HG03469 (cell line): ENCODE measurements at regions not wholly inside any gene's neighbourhood (a gene's known extent, or its start where the extent isn't known, plus 50 kb on each side); places are given as distances from the start of the nearest gene placed in this dataset.

ENCODE experiments used
- ATAC-seq: cut with Tn5 transposase; IDR thresholded peaks from one replicate; pipeline ENCODE4 v1.9.1; 2021; ENCODE audit warnings: mild to moderate bottlenecking, moderate library complexity, moderate number of reproducible peaks; ENCODE audit not compliant: unreplicated experiment

- no peak for ATAC-seq
These were observed 1410.7 kb upstream of the ATXN8OS start for GRCh38 chr13:68696907-68697306.

DNA sequence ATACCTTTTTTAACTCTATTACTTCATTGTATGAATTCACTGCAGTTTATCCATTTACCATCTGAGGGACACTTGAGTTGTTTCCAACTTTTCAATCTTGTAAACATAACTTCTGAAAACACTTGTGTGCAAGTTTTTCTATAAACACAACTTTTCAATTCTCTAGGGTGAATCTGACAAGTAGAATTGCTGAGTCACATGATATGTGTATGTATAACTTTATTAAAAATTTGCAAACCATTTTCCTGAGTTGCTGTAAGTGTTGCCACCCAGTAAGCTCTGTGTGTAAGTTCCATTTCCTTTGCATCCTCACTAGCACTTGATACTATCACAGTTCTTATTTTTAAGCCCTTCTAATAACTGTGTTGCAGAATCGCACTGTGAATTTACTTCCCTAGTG is 1415.6 kb upstream of the ATXN8OS start:
- ATAC-seq = no peak

GRCh38 chr13:68690567-68690966 is 1417.1 kb upstream of the ATXN8OS start:
- no peak for ATAC-seq

- no peak for ATAC-seq
These were observed 1431.0 kb upstream of the ATXN8OS start for GRCh38 chr13:68676513-68677115.

- no peak for ATAC-seq
These were observed 1432.4 kb upstream of the ATXN8OS start for GRCh38 chr13:68675209-68675608.

DNA sequence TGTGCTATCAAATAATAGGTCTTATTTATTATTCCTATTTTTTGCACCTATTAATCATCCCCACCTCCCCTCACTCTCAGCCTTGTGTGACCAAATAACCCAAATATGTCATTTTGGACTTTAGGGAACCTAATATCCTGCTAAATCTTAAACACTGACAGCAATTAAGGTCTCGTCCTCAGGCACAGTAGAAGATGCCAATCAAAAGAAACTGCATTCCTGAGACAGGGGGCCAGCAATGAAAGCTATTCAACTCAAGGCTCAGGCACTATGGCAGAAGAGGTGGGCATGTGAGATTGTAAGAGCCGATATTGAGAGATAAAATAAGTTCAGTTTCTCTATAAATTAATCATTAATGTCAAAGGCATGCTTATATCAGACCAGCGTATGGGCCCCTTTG is 1437.7 kb upstream of the PCDH9 start:
- no peak for ATAC-seq

DNA sequence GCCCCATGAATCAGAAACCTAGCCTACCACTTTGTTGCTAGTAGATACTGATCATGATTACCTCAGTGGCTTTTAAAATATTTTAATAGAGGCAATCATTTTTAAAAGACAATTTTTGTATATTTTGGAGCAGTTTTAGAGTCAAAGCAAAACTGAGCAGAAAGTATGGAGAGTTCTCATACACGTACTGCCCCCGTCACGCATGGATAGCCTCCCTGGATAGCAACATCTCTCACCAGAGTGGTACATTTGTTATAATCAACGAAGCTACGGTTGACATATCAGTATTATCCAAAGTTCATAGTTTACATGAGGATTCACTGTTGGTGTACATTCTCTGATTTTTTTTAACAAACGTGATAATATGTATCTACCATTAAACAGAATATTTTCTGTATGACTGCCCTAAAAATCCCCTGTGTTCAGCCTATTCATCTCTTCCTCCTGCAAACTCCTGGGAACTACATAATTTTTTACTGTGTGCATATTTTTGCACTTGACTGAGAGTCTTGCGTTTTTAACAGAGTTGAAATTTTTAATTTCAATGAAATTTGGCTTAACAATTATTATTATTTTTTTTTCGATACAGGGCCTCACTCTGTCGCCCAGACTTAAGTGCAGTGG is 1436.8 kb upstream of the PCDH9 start:
- ATAC-seq = no peak

DNA sequence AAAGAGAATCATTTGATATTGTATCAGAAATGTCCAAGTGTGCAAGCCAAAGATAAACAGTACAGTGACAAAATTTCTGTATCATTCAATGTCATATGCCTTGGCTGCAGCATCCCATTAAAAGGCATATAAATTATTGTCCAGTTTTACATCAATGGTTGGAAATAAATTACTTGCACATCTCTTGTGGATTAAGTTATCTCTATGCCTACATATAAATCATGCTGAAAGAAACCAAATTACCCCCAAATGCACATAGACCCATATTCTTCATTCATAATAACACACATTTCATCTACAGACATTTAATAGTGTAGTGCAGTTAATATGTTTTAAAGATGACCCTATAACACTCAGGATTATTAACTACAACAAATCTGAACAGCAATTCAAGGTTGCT is 1415.7 kb upstream of the PCDH9 start:
- ATAC-seq = no peak

GRCh38 chr13:68644611-68645010 is 1414.5 kb upstream of the PCDH9 start:
- ATAC-seq = no peak

DNA sequence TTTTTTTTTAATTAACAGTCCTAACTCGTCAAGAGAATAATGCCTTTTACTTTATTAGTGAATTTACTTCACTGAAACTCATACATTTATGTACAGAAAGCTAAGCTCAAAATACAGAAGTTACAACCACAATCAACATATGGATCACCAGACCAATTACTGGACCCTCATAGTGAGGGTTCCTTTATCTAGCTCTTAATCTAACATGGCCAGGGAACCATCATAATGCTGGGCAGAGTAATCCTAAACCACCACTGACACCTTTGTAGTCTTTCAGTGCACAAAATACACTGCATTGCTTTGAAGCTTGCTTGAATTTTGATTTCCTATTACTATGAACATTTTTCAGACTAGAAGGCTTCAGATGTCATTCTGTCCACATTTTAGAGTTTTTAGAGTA is 1406.6 kb upstream of the PCDH9 start:
- ATAC-seq = no peak

GRCh38 chr13:68628994-68629393 is 1398.9 kb upstream of the PCDH9 start:
- no peak for ATAC-seq

DNA sequence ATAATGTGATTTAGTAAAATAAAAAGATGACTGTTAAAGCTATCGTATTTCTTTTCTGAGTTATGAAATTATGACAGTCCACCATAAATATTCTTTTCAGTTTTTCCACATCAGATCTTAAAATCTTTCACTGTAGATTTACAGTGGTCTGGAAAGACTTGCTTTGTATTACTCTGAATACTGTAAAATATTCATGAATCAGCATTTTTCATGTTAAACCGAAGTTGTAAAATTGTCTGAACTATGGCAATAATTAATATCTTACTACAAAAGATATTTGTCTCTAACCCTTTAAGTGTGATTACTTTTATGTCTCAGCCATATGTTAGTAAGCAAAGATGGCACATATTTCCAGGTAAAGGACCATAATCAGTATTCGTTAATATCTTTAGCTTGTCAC is 1397.2 kb upstream of the PCDH9 start:
- ATAC-seq = no peak

GRCh38 chr13:68616600-68617222 is 1386.6 kb upstream of the PCDH9 start:
- ATAC-seq = no peak

GRCh38 chr13:68609661-68610060 is 1379.5 kb upstream of the PCDH9 start:
- ATAC-seq = no peak

- ATAC-seq = no peak
These were observed 1378.0 kb upstream of the PCDH9 start for GRCh38 chr13:68608147-68608546.

GRCh38 chr13:68597641-68598040 is 1367.5 kb upstream of the PCDH9 start:
- no peak for ATAC-seq

GRCh38 chr13:68588623-68589022 is 1358.5 kb upstream of the PCDH9 start:
- peak; percentile 100 for ATAC-seq

DNA sequence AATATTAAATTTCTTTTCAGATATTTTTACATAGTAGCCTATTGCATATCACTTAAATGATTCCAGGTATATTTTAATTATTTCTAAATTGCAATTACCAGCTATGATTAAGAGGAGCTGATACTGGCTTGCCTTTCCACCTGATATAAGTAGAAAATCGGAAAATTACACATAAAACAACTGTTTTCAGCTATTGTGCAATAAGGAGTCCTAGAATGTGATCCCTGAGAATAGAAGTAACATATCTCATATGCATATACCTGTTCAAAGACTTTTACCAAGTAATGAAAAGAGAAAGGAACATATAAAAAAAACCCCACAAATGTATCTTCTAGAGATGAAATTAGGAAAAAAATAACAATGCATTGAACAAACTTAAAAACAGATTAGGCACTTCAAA is 1354.6 kb upstream of the PCDH9 start:
- ATAC-seq = no peak

DNA sequence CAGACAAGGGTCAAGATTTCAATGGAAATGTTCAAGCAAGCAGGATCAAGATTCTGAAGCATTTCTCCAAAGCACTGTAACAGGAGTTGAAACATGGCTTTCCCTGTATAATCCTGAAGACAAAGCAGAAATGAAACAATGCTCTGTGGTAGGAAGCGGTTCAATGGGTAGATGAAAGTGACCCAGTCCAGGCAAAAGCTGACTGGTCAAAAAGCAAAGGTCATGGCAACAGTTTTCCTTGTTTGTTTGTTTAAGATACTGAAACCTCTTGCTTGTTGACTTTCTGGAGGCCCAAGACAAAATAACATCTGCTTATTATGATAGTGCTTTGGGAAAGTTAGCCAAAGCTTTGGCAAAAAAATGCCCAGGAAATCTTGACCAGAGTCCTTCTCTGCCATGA is 1343.9 kb upstream of the PCDH9 start:
- ATAC-seq = no peak

GRCh38 chr13:68551701-68552522 is 1321.8 kb upstream of the PCDH9 start:
- ATAC-seq = no peak

GRCh38 chr13:68550330-68550729 is 1320.2 kb upstream of the PCDH9 start:
- no peak for ATAC-seq

DNA sequence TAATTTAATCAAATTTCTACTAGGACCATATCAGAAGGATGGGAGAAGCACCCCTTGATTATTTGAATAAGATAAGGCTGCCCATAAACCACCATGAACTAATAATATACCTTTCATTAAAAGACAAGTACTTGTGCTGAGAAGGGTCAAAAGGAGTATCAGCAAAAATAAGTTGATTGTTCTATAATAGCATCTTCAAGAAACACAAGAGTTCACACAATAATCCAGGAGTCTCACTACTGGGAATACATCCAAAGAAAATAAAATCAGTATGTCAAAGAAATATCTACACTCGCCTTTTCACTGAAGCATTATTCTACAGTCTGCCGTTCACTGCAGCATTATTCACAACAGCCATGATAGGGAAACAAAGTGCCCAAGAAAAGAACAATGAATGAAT is 1310.1 kb upstream of the PCDH9 start:
- ATAC-seq = no peak
